H1 (cell line): ENCODE measurements at regions not wholly inside any gene's neighbourhood (a gene's known extent, or its start where the extent isn't known, plus 50 kb on each side); places are given as distances from the start of the nearest gene placed in this dataset.

Experiments
- CTCF ChIA-PET: fragments of 300-600 bp; sonication (Branson Sonifier 250); formaldehyde crosslinking; loops from one replicate; lab custom pipeline; 2021; ENCODE audit not compliant: partially characterized antibody; lab: Charles Lee
- POLR2A ChIA-PET: fragments of 300-600 bp; sonication (Branson Sonifier 250); formaldehyde crosslinking; loops from one replicate; lab custom pipeline; 2021; ENCODE audit warnings: inconsistent platforms; ENCODE audit not compliant: partially characterized antibody; lab: Charles Lee
- DNase-seq, 2 experiments: peaks; one replicate each; pipeline versions ENCODE4 v3.0.0 to v3.0.0-alpha.2; 2010 to 2022; ENCODE audit warnings: low spot score in 2 of 2, low read depth in 1 of 2, mixed read lengths in 1 of 2
- FAIRE-seq: peaks from 2 replicates; lab custom pipeline; 2011; peaks lifted over from hg19 to GRCh38; lab: Jason Lieb, UNC
- H2AFZ ChIP-seq: 2 replicates; pipeline ENCODE4 v1.8.1; 2012; ENCODE audit warnings: low read length, inconsistent platforms
- H2AK5ac ChIP-seq: 2 replicates; pipeline ENCODE4 v1.6.1; 2013; ENCODE audit warnings: low read depth, low read length
- H2BK120ac ChIP-seq: replicated peaks from 2 replicates; pipeline ENCODE3; 2013; ENCODE audit warnings: low read depth, low read length, inconsistent platforms
- H2BK12ac ChIP-seq: 2 replicates; pipeline ENCODE4 v1.6.1; 2013; ENCODE audit warnings: low read depth, low read length
- H2BK15ac ChIP-seq: 2 replicates; pipeline ENCODE4 v1.6.1; 2013; ENCODE audit warnings: low read length
- H2BK20ac ChIP-seq: 2 replicates; pipeline ENCODE4 v1.6.1; 2013; ENCODE audit warnings: low read length
- H2BK5ac ChIP-seq: 2 replicates; pipeline ENCODE4 v1.6.1; 2013; ENCODE audit warnings: low read depth, low read length
- H3K14ac ChIP-seq: 2 replicates; pipeline ENCODE4 v1.6.1; 2013; ENCODE audit warnings: inconsistent platforms; ENCODE audit not compliant: insufficient read length
- H3K18ac ChIP-seq: 2 replicates; pipeline ENCODE4 v1.6.1; 2013; ENCODE audit warnings: low read length; ENCODE audit errors: extremely low read depth
- H3K23ac ChIP-seq: 2 replicates; pipeline ENCODE4 v1.6.1; 2013; ENCODE audit warnings: inconsistent platforms; ENCODE audit not compliant: insufficient read length
- H3K23me2 ChIP-seq: 2 replicates; pipeline ENCODE4 v1.6.1; 2013; ENCODE audit warnings: low read depth, low read length
- H3K27ac ChIP-seq: 2 replicates; pipeline ENCODE4 v1.6.1; 2011; ENCODE audit warnings: low read depth, low read length, inconsistent platforms
- H3K27me3 ChIP-seq, 4 experiments: replicated peaks in 1 of 4; 1 replicate in 1 of 4; 2 replicates in 3 of 4; pipeline versions ENCODE4 v1.6.1 to v1.8.1; 2011 to 2013; ENCODE audit warnings: low read length in 3 of 4, mild to moderate bottlenecking in 3 of 4, inconsistent platforms in 2 of 4, mixed read lengths in 2 of 4, moderate library complexity in 1 of 4; ENCODE audit not compliant: control insufficient read depth in 3 of 4, insufficient read depth in 3 of 4; ENCODE audit errors: extremely low read depth in 1 of 4
- H3K36me3 ChIP-seq, 4 experiments: 2 replicates each; pipeline versions ENCODE4 v1.6.1 to v1.8.1; 2011 to 2013; ENCODE audit warnings: mild to moderate bottlenecking in 4 of 4, low read length in 3 of 4, moderate library complexity in 2 of 4, control low read depth in 1 of 4, inconsistent platforms in 1 of 4; ENCODE audit not compliant: insufficient read depth in 4 of 4, control insufficient read depth in 2 of 4
- H3K4ac ChIP-seq: replicated peaks from 2 replicates; pipeline ENCODE3; 2013; ENCODE audit warnings: low read length, low read depth, mixed read lengths, inconsistent platforms; ENCODE audit not compliant: insufficient read length
- H3K4me1 ChIP-seq, 4 experiments: replicated peaks in 1 of 4; 1 replicate in 1 of 4; 2 replicates in 3 of 4; pipeline versions ENCODE4 v1.6.1 to v1.8.1; 2011 to 2013; ENCODE audit warnings: low read length in 3 of 4, inconsistent platforms in 2 of 4, mixed read lengths in 1 of 4; ENCODE audit not compliant: insufficient read depth in 4 of 4, control insufficient read depth in 3 of 4
- H3K4me2 ChIP-seq, 2 experiments: 2 replicates each; pipeline versions ENCODE4 v1.6.1 to v1.8.1; 2011 to 2013; ENCODE audit warnings: low read depth in 2 of 2, low read length in 2 of 2, control low read depth in 1 of 2, inconsistent platforms in 1 of 2, mild to moderate bottlenecking in 1 of 2; ENCODE audit not compliant: insufficient read depth in 1 of 2
- H3K4me3 ChIP-seq, 4 experiments: fragments of 200-600, 300-600 bp in 1 of 4; sonication (generic), shearing (Covaris generic), sonication (Bioruptor Twin) in 1 of 4; 2 replicates each; pipeline versions ENCODE4 v1.5.1 to v1.8.1; 2011 to 2016; ENCODE audit warnings: low read length in 4 of 4, low read depth in 3 of 4, control low read depth in 2 of 4, inconsistent platforms in 2 of 4, mild to moderate bottlenecking in 2 of 4, mixed read lengths in 1 of 4, moderate library complexity in 1 of 4; ENCODE audit not compliant: insufficient read depth in 2 of 4; ENCODE audit errors: extremely low read depth in 1 of 4
- H3K56ac ChIP-seq: replicated peaks from 2 replicates; pipeline ENCODE3; 2013; ENCODE audit warnings: low read depth, mild to moderate bottlenecking, mixed read lengths, low read length, inconsistent platforms; ENCODE audit not compliant: insufficient read length
- H3K79me1 ChIP-seq: 2 replicates; pipeline ENCODE4 v1.6.1; 2013; ENCODE audit warnings: low read depth, low read length, control low read depth
- H3K79me2 ChIP-seq, 2 experiments: 2 replicates each; pipeline versions ENCODE4 v1.6.1 to v1.8.1; 2012 to 2013; ENCODE audit warnings: low read length in 2 of 2, mild to moderate bottlenecking in 2 of 2, inconsistent platforms in 1 of 2; ENCODE audit not compliant: insufficient read depth in 2 of 2, control insufficient read depth in 1 of 2
- H3K9ac ChIP-seq, 4 experiments: replicated peaks in 1 of 4; 1 replicate in 1 of 4; 2 replicates in 3 of 4; pipeline versions ENCODE4 v1.6.1 to v1.8.1; 2011 to 2013; ENCODE audit warnings: low read depth in 3 of 4, low read length in 3 of 4, control low read depth in 2 of 4, mild to moderate bottlenecking in 2 of 4, moderate library complexity in 2 of 4, inconsistent platforms in 1 of 4; ENCODE audit errors: extremely low read depth in 1 of 4
- H3K9me3 ChIP-seq, 2 experiments: 2 replicates each; pipeline versions ENCODE4 v1.6.1 to v1.8.1; 2012 to 2013; ENCODE audit warnings: mild to moderate bottlenecking in 2 of 2, moderate library complexity in 2 of 2, control low read depth in 1 of 2, inconsistent platforms in 1 of 2, low read depth in 1 of 2, low read length in 1 of 2, mixed read lengths in 1 of 2; ENCODE audit not compliant: insufficient read depth in 2 of 2
- H4K20me1 ChIP-seq, 2 experiments: replicated peaks in 1 of 2; 2 replicates each; pipeline versions ENCODE3 to v1.8.1; 2011 to 2013; ENCODE audit warnings: inconsistent platforms in 2 of 2, low read length in 2 of 2, mild to moderate bottlenecking in 1 of 2; ENCODE audit not compliant: insufficient read depth in 2 of 2, control insufficient read depth in 1 of 2
- H4K5ac ChIP-seq: 2 replicates; pipeline ENCODE4 v1.6.1; 2013; ENCODE audit warnings: low read length, low read depth, mixed read lengths, inconsistent platforms; ENCODE audit not compliant: insufficient read length
- H4K8ac ChIP-seq: 2 replicates; pipeline ENCODE4 v1.8.0; 2013; ENCODE audit warnings: mild to moderate bottlenecking, moderate library complexity, low read length, inconsistent platforms; ENCODE audit not compliant: insufficient read depth; ENCODE audit errors: extremely low read depth
- H4K91ac ChIP-seq: replicated peaks from 2 replicates; pipeline ENCODE3; 2013; ENCODE audit warnings: low read length, mixed read lengths, inconsistent platforms; ENCODE audit not compliant: insufficient read length
- CREB1 ChIP-seq: IDR thresholded peaks from 2 replicates; pipeline ENCODE4 v1.6.1; 2012; ENCODE audit warnings: inconsistent platforms
- EP300 ChIP-seq, 2 experiments: IDR thresholded peaks; 1 replicate in 1 of 2; 2 replicates in 1 of 2; pipeline ENCODE4 v1.6.1; 2011 to 2012; ENCODE audit warnings: low read depth in 2 of 2, low read length in 2 of 2, mild to moderate bottlenecking in 2 of 2, borderline replicate concordance in 1 of 2, inconsistent platforms in 1 of 2, moderate library complexity in 1 of 2
- POU5F1 ChIP-seq: IDR thresholded peaks from 2 replicates; pipeline ENCODE4 v1.6.1; 2011; ENCODE audit warnings: low read depth, mild to moderate bottlenecking, low read length, moderate library complexity
- RFX5 ChIP-seq: IDR thresholded peaks from 2 replicates; pipeline ENCODE4 v1.6.1; 2011; ENCODE audit warnings: low read depth, low read length, improper control_type of control experiment, borderline replicate concordance
- SAP30 ChIP-seq: fragments of 300-600 bp; sonication (generic); IDR thresholded peaks from 2 replicates; pipeline ENCODE4 v1.7.1; 2012; ENCODE audit warnings: low read length, moderate library complexity, mild to moderate bottlenecking, inconsistent platforms; ENCODE audit not compliant: insufficient read depth, insufficient replicate concordance
- WGBS, 2 experiments: shearing (Covaris generic) in 1 of 2; methylation state at CpG; one replicate each; pipeline versions ENCODE4 v1.1.6 to v1.1.7; 2013 to 2015; ENCODE audit warnings: low lambda C conversion rate in 2 of 2, mixed read lengths in 2 of 2, inconsistent platforms in 1 of 2, low coverage in 1 of 2, missing lambda C conversion rate in 1 of 2; ENCODE audit not compliant: insufficient replicate concordance in 2 of 2, insufficient coverage in 1 of 2, insufficient read length in 1 of 2; ENCODE audit errors: extremely low coverage in 1 of 2, missing lambda C conversion rate in 1 of 2; 5-methylcytosine and 5-hydroxymethylcytosine counted together

GRCh38 chr3:152957491-152957890 is 122.6 kb downstream of the P2RY1 start:
- no peak overlapping the region for H3K56ac ChIP-seq
- no peak for TF ChIP-seq POU5F1
- TF ChIP-seq RFX5 = no peak
- TF ChIP-seq SAP30 = no peak
- TF ChIP-seq EP300 (IDR thresholded peaks at IDR 0.05; ENCODE audit: borderline replicate concordance in 1 of 2, low read depth in 2 of 2, low read length in 2 of 2) = no peak
- no peak for TF ChIP-seq CREB1
- TF ChIP-seq, all 59 proteins: peak for 0
- ChIA-PET CTCF (interaction anchor here (0.6 to 1.1 kb wide), 2 partner anchors 11 to 493 kb away, joined by 3 read pairs; no protein-coding TSS in a partner anchor), POLR2A (no interaction called here)
- Histone ChIP-seq H3K9ac (no peak overlapping the region), H4K5ac (no peak overlapping the region), H2BK120ac (no peak overlapping the region), H3K79me1 (no peaks in the 10 kb centered on the region), H3K4me2 (no peak overlapping the region), H3K23me2 (no peaks in the 10 kb centered on the region), H3K4ac (no peak overlapping the region), H4K20me1 (no peaks in the 10 kb centered on the region), H3K18ac (no peak overlapping the region), H3K36me3 (no peaks in the 10 kb centered on the region), H2BK15ac (no peak overlapping the region), H3K4me3 (no peak overlapping the region), H2BK12ac (no peak overlapping the region), H3K9me3 (peaks cover 0 to 4% of the 10 kb centered on the region in 2 experiments; a peak in 1 of 4 replicates), H3K27ac (no peak overlapping the region), H2AK5ac (no peak overlapping the region), H3K4me1 (no peaks in the 10 kb centered on the region), H2BK5ac (no peak overlapping the region), H4K8ac (no peak overlapping the region), H3K27me3 (no peaks in the 10 kb centered on the region), H3K23ac (no peak overlapping the region), H3K14ac (no peak overlapping the region), H2BK20ac (no peak overlapping the region), H2AFZ (no peak overlapping the region), H4K91ac (no peak overlapping the region), H3K79me2 (no peaks in the 10 kb centered on the region)
- DNase-seq (no peak), FAIRE-seq (no peak)
- 95% methylated on average over 2 of the region's 2 CpGs; no CpG with 5 or more reads in 1 of the 2 experiments for WGBS, 2 experiments
